GM21529 (cell line): ENCODE measurements at regions not wholly inside any gene's neighbourhood (a gene's known extent, or its start where the extent isn't known, plus 50 kb on each side); places are given as distances from the start of the nearest gene placed in this dataset.
"Not testable (repeated sequence)": the region's sequence is repeated elsewhere in the genome, so short reads cannot be mapped to it uniquely, and the experiment has no call there.

Source experiments
- ATAC-seq: cut with Tn5 transposase; IDR thresholded peaks from one replicate; pipeline ENCODE4 v1.9.1; 2021; ENCODE audit not compliant: unreplicated experiment

DNA sequence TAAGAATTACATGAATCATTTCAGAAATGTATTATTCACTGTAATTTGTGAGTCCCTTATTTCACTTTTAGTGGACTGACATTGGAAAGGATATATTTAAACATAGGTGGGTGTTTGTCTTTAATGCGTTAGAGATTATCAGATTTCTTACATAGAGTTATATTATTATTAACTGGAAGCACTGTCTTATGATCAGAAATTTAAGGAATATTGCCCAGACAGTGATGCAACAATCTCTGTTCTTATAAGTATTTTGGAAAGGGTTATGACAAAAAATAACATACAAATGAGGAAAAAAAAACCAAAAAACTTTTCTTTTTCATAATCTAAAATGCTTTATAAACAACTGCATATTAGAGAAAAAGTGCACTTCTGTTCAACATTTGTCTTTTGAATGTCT lies 836.6 kb downstream of the SLC6A15 start:
- ATAC-seq = no peak

DNA sequence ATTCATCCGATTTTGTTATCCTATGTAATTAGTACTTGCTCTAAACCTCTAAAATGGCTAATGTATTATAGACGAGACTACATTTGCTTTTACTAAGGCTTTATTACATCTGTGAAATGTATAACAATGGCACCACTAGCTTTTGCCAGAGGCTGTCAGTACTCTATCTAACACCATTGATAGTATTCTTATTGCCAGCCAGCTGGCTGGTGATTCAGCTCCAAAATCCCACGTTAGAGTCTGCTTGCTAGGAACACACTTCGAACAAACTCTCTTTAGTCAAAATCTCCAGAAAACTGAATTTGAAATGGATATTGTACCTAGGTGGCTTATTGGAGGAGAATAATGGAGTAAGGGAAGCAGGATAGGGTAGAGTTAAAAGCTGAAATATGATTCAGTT lies 839.2 kb downstream of the SLC6A15 start:
- ATAC-seq = no peak

DNA sequence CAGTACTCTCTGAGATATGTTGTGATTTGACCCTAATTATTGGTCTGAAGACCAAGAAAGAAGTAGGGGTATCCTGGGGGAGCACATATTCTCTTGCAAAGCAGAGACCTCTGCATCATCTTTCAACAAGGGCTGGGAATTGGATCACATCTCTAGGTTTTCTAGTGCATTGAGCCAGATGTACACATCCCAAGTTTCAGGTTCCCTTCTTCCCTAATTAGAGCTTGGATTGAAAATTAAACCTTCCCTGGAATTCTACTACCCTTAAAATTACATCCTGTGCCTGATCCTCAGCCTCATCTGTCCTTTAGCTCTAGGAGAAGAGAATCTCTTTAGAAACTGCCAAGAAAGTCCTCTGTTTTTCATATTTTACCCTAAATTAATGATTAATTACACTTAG lies 839.6 kb downstream of the SLC6A15 start:
- no peak for ATAC-seq

DNA sequence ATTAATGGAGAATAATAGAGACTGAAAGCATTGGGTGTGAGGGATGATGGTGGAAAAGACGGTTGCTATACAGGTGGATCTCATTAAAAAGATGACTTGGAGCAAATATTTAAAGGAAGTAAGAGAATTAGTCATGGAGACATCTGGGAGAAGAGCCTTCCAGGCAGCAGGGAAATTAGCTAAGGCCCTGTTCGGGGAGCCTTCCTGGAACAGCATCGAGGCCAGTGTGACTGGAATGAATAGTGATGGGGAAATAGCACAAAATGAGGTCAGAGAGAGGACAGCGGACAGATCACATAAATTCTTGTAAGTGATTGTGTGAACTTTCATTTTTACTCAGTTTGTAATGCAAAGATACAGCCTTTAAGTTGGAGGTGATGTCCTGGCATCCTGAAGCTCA lies 842.3 kb downstream of the SLC6A15 start:
- no peak for ATAC-seq

DNA sequence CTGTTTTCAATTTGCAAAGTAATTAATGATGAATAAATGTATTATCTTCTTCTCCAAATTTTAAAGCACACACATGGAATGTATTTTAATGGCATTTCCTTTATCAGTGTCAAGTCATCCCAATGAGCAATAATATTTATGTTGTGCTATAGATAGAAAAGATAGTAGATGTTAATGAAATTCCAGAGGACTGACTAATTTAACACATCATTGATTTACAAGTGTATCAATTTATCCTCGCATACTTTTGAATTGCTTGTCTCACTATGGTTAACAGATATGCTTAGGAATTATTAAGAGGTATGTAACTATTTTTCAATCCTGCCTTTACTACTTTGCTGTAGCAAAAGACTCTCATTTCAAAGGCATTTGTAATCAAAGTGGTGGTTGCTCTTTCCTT lies 842.9 kb downstream of the SLC6A15 start:
- ATAC-seq = no peak

DNA sequence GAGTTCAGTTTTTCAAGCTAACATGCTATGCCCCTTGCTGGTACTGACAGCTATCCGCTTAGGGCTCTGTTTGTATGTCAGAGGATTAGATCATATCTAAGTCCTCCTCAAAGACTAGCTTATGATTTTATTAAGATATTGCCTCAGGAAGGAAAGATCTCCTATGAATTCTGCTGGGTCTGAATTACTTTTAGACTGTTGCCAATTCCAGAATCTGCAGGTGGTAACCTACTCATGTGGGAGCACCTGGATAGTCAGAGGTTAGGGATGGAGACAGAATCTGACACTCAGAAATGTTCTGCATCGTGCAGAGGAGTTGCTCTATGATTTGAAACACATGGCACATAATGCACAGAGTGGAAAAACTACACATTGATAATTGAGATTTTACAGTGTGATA lies 843.4 kb downstream of the SLC6A15 start:
- ATAC-seq = no peak

DNA sequence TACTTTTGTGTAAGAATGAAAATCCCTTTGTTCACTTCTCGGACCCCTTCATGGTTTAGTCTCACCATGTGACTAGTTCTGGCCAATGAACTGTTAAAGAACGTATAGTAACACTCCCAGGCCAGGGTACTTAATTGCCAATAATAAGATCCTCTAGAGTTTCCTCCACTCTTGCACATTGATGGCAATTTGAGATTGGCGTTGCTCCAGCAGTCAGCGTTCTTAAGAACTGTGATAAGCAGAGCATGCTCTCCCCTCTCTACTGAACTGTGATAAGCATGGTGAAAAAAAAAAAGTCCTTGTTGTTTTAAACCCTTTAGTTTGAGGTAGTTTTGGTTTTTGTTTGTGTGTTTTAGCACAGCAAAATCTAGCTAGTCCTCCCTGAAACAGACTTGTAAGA lies 854.5 kb downstream of the SLC6A15 start:
- no peak for ATAC-seq

DNA sequence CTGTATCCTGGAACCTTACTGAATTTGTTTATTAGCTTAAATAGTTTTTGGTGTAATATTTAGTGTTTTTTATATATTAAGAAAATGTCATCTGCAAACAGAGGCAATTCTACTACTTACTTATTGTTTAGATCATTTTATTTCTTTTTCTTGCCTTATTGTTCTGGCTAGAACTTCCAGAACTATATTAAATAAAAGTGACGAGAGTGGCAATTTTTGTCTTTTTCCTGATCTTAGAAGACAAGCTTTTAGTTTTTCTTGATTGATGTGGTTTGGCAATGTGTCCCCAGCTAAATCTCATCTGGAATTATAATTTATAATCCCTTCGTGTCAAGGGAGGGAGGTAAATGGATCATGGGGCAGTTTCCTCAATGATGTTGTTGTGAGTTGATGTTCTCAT lies 857.8 kb downstream of the SLC6A15 start:
- ATAC-seq = no peak

DNA sequence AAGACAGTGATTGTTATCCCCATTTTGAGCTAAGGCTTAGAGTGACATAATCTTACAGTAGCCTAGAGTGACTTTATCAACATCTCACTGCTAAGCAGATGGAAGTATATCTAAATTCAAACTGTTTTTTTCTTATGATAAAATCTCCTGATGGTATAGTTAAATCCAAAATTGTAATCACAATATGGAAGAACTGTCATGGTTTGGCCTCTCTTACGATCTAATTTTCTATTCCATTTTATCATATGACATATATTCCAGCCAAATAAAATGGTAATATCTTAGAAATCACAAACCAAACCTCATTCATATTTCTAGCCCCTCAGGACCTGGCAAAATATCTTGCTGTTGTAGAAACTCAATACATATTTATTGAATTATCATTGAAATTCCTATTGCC lies 864.7 kb downstream of the SLC6A15 start:
- no peak for ATAC-seq

DNA sequence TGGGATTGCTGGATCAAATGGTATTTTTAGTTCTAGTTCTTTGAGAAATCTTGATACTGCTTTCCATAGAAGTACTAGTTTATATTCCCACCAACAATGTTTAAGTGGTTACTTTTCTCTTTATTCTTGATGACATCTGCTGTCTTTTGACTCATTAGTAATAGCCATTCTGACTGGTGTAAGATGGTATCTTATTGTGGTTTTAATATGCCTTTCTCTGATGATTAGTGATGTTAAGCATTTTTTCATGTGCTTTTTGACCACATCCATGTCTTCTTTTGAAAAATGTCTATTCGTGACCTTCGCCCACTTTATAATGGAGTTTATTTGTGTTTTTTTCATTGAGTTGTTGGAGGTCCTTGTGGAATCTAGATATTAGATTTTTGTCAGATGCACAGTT lies 865.7 kb downstream of the SLC6A15 start:
- ATAC-seq = no peak

DNA sequence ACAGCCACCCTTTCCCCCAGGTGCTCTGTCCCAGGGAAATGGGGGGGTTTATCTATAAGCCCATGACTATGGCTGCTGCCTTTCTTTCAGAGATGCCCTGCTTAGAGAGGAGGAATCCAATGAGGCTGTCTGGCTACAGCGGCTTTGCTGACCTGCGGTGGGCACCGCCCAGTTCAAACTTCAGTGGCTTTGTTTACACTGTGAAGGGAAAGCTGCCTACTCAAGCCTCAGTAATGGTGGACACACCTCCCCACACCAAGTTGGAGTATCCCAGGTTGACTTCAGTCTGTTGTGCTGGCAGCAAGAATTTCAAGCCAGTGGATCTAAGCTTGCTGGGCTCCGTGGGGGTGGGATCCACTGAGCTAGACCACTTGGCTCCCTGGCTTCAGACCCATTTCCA lies 869.2 kb downstream of the SLC6A15 start:
- ATAC-seq = no peak

DNA sequence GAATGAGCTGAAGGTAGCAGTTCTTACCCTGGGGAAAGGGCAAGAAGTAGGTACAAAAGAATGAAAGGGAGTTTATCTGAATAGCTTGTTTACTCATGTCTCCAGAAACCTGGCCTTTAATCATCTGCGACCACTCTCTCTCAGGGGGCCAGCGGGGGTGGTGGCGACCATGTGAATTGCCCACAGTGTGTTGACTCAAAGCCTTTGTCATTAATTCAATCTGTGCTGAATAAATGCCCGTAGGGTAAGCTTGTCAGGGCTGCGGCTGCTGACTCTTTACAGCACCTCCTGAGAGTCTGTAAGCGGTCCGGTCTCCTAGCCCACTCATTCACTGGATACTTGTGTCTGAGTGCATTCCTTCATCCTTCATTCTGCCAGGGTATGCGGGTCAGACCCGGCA lies 874.4 kb downstream of the SLC6A15 start:
- no peak for ATAC-seq

DNA sequence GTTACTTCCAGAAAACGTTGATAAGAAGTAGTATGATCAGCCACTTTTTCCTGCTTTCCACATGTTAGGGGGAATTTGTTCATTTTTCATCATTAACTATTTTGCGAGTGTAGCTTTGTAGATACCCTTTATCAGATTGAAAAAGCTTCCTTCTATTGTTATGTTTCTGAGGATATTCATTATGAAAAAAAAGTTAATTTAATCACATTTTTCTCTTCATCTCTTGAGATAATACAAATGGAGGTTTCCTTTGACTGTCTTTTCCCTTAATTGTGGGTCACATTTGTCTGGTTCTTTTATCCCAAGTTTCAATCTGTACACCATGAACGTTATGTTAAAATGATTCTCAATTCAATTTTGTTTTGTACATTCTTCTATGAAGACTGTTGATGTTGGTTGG lies 875.7 kb downstream of the SLC6A15 start:
- ATAC-seq = no peak

DNA sequence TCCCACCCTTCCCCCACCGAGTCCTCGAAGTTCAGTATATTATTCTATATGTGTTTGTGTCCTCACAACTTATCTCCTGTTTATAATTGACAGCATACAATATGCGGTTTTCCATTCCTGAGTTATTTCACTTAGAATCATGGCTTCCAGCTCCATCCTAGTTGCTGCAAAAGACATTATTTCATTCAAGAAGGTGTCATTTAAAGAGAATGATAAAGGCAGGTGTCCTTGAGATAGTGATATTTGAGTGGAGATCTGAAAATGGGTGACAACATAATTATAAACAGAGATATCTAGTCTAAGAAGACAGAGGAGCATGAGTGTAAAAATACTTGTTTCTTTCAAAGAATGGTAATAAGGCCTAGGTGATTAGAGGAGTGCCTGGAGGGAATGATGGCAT lies 876.8 kb downstream of the SLC6A15 start:
- ATAC-seq = no peak

DNA sequence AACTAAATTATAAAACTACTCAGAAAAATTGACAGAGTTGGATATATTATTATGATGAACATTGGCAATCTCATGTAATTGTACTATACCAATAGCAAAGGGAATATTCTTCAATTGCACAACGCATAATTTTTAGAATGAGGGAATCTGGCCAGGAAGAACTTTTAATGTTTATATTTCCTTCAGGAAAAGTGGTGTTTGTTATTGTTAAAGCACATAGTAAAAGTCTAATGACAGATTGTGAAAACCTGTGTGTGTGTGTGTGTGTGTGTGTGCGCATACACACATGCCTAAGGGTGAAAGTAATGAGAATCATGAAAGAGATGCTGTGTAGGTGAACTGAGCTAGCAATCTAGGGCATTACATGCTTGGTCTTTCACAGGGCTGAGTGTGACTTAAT lies 877.7 kb downstream of the SLC6A15 start:
- no peak for ATAC-seq

DNA sequence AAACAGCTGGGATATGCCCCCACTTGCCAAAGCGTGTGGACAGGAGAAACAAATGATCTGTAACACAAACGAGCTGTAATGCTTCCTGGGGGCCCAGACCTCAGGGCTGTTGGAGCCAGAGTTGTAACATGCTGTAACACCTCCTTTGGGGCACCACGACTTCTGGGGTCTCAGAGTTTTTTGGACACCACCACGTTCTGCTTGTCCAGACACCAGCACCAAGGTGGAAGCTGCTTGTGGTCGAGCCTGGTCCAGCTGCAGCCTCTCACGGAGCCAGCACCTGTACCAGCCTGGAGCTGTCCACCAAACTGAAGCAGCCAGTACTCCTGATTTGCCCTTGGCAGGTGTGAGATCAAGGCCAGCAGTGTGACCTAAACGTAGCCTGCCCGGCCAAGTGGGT lies 879.4 kb downstream of the SLC6A15 start:
- ATAC-seq = no peak

DNA sequence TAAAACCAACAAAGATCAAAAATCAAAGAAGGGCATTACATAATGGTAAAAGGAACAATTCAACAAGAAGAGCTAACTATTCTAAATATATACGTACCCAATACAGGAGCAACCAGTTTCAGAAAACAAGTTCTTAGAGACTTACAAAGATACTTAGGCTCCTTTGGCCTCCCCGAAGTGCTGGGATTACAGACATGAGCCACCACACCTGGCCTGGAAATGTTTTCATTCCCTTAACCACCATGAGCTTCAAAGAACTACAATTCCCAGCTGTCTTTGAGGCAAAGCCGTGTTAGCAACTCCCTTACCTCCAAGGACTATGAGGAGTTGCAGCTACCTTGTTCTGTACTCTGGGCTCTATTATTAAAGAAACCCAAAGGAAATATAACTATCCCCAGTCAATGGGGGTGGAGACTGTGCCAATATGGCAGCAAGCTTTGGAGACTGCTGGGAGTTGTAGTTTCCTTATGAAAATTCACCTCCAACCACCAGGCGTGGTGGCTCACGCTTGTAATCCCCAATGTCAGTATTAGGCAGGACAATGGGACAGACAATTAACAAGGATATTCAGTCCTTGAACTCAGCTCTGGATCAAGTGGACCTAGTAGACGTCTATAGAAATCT lies 893.9 kb downstream of the SLC6A15 start:
- not testable (repeated sequence) for ATAC-seq

DNA sequence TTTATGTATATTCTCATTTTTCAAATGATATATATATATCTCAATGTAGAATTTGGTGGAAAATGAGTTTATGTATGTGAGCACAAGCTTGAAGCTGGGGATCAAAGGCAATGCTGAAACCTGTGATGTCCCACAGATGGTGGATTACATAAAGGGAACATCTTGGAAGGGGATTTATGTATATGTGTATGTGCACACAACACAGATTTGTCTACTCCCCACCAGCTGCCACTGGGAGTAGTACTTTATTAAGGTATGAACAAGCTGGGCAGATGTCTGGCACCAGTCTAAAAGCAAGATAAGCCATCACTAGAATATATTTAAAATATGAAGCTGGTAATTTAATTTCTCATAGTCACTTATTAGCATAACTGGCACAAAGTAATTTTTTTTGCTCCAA lies 895.6 kb downstream of the SLC6A15 start:
- no peak for ATAC-seq

DNA sequence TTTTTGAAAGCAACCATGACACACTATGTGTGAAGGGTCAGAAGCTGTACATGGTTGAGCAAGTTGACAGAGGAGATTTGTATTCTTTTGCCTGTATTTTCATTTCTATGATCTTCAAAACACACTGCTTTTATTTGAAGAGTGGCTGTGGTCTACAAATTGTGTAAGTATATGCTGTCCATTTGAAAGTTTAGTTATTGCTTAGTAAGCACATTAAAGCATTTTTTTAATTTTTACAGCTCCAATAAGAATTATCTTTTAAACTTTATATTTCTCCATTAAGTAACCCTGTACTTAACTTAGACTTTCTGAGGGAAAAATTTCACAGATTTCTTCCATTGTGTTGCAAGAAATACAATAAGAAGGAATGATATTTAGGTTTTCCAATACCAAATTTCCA lies 915.2 kb downstream of the SLC6A15 start:
- no peak for ATAC-seq

DNA sequence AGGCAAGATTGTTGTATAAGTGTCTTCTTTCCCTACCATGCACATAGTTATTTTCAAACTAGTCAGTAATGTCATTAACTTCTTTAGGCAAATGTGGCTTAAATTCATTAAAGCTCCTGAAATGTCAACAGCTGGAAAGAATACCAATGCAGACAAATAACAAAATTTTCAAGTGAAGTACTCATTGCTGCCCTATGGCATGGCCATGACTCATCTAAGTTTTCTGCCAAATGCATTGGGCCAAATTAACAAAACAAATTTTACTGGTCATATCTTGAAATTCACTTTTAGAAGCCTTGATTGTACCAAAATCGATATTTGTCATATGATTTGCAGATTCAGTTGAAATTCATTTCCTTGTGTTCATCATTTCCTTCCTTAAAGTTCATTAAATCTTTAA lies 915.9 kb downstream of the SLC6A15 start:
- no peak for ATAC-seq

DNA sequence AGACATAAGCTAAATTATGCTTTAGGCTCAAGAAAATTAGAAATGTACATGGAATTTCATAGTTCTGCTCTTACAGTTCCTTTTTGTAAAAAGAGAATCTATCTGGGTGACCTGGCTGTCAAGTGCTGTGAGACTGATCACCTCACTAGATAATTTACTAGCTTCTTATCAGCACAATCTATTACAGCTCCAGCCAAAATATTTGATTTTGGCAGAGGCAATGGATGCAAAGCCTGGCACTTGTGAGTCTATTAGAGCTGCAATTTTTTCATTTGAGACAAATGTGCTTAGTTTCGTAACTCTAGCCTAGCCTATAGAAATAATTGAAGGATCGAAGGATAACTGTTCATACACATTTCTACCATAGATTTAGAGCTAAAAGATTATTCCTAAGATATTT lies 927.5 kb downstream of the SLC6A15 start:
- ATAC-seq = no peak

DNA sequence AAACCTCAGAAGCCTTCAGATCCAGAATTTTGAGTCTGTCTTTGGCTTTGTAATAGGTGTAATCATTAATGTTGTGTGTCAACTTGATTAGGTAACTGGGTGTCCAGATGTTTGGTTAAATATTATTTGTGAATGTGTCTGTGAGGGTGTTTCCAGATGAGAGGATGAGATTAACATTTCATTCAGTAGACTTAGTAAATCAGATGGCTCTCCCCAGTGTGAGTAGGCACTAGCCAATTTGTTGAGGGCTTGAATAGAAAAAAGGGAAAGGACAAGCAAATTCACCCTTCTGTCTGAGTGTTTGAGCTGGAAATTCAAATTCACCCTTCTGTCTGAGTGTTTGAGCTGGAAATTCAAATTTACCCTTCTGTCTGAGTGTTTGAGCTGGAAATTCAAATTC lies 932.2 kb downstream of the SLC6A15 start:
- no peak for ATAC-seq

DNA sequence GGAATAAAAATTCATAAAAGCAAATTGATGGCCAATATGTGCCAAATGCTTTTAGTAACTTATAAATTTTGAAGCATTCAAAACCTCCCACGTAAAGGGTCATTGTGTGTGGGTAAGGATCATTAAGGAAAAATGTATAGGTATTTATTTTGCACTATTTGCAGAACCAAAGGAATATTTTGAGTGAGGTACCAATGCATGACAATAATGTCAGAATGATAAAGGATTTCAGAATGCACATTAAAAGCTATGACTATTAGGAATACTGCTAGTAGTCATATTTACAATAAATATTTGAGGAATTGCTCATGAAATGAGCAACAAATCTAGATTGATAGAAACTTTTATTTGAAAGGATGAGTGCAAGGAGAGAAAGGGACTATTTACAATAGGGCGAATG lies 932.8 kb downstream of the SLC6A15 start:
- ATAC-seq = no peak

DNA sequence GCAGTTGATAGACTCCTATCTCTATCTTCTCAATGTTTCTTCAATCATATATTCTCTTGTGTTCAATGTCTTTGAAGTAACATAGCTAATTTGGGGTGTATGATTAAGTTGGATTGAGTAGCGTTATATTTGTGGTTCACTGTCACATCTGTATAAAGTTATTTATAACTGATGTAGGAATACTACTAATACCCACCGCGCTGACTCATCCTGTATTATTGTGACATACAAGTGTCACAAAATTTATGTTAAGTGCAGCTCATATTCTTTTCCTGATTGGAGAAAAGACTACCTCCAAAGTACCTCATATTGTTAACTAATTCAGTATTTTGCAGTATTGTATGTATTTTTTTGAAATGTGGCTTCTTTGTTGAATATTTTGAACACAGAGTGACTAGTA lies 940.8 kb downstream of the SLC6A15 start:
- ATAC-seq = no peak
